HG03457 (cell line): ENCODE measurements at regions not wholly inside any gene's neighbourhood (a gene's known extent, or its start where the extent isn't known, plus 50 kb on each side); places are given as distances from the start of the nearest gene placed in this dataset.

Experiments
- ATAC-seq: cut with Tn5 transposase; IDR thresholded peaks from one replicate; pipeline ENCODE4 v1.9.1; 2021; ENCODE audit warnings: moderate number of reproducible peaks; ENCODE audit not compliant: unreplicated experiment

DNA sequence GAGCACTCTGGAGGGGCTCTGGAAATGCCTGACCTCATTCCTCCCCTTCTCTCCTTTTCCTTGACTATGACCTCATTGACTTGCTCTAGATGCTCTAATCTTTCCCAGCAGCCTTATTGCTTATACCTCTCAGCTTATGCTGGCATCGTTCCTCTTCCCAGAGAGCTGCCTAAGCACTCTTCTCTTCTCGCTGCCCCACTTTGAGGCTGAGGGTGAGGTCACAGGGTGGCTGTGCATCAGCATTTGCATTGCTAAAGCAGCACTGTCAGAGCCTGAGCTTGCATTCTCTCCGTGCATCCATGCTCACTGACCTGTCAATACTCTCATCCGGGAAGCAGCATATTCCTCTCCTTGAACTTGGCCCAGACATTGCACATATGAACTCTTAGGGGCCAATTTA, 96.4 kb upstream of the NTRK2 start:
- ATAC-seq, result no peak

DNA sequence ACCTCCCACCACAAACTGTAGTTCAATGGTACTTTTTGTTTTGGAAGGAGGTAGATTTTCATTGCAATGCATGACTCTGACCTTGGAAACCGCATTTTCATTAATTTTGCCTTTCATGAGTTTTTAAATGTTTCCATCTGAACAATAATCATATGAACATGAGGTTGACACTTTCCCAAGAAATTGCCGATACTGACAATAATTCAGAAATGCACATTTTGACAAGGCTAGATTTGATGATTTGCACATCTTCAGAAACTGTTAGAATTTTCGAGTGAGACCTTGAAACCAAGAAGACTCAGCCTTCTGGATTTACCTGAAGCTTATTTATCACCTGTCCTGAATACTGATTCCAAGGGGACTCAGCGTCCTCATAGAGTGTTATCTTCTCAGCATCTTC, 93.8 kb upstream of the NTRK2 start:
- ATAC-seq, result no peak

DNA sequence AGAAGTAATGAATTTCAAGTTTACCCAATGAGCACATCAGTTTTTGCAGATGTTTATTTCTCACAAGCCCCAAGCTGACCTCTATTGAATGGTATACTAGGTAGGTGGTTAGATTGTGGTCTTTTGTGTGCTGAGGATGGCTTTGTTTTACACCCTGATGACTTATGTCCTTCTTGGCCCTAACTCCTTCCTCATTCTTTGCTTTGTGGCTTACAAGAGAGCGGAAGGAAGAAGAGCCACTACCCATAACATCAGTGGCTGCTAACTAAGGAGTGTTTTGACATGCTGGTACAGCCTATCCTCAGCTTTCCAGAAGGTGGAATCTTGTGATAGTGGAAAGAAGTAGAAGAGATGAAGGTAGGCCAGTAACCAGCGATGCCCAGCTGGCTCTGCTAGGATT, 85.7 kb upstream of the NTRK2 start:
- ATAC-seq, result no peak

DNA sequence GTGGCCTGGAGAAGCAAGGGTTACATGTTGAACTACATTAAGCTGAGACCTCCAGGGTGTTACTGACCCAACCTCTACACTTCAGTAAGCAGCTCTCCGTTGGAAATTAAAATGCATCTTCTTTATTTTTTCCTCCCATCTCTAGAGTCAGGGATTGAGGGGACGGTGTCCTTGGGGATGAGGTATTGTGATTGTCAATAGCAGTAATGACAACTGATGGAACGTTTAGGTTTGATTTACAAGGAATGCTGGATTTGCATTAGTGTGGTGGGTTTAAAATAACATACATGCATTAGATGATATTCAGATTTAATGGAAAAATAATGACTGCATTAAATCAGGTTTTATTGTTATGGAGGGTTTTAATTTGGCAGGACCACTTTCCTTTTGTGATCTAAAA, 82.9 kb upstream of the NTRK2 start:
- no peak for ATAC-seq

DNA sequence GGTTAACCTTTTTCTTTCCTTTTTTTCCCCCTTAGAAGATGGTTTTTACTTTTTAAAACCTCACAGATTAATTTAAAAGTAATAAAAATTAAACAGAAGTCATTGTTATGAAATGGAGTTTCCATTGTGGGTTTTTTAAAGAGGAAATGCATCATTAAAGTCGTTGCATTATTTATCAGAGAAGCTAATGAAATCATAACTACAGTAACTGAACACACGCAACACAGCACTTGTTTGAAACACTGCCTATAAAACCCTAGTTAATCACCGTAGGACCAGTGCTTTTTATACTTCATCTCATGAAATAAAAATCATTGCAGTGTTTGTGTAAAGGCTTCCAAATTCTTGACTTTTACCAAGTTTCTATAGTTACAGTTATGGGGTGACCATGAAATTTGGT, 82.4 kb upstream of the NTRK2 start:
- ATAC-seq, result no peak

DNA sequence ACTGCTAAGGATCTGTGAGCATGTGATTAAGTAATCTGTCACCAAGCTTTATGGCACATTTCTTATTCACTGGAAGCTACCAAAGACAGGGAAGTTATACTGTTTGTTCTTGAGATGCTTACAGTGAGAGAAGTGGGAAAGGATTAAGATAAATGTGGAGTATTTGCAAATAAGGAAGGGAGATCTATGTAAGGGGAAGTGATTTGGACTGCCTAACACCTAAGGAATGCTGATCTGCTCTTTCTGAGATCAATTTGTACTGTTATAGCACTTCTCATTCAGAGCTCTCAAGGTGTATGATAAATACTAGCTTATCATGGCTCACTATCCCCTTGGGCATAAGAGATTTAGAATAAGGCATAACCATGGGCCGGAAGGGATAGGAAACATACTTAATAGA, 80.0 kb upstream of the NTRK2 start:
- no peak for ATAC-seq

DNA sequence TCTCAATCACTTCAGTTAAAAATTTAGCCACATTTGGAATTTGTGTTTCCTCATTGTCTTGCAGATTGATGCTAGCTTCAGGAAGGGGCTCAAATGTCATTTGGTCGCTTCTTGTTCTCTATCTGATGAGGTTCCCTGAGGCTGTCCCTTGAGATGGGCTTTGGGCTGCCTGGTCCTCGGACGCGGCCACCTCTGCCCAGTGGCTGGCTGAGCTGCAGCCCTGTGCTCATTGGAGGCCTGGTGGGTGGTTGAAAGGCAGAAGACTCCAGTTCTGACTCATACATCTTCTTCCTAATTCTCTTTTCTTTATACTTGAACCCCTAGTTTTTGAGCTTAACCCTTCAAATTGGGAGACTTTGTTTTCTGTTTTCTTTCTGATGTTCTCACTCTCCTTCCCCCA, 78.8 kb upstream of the NTRK2 start:
- ATAC-seq, result no peak

DNA sequence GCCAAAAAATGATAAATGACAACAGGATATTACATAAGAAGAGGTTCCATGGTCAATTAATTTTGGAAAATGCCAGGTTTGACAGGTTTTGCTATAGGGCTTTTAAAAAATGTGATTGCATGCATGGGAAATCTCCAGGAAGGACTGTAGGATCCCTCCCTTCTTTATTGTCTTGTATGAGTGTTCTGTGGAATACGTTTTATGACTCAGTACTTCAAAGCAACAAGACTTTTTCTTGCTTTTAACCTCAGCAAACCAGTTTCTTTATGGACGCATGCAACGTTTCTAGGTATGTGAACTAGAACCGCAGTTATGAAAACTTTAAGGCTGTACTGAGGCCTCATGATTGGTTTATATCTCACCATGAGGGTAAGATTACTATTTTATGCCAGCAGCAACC, 76.6 kb upstream of the NTRK2 start:
- ATAC-seq, result no peak

DNA sequence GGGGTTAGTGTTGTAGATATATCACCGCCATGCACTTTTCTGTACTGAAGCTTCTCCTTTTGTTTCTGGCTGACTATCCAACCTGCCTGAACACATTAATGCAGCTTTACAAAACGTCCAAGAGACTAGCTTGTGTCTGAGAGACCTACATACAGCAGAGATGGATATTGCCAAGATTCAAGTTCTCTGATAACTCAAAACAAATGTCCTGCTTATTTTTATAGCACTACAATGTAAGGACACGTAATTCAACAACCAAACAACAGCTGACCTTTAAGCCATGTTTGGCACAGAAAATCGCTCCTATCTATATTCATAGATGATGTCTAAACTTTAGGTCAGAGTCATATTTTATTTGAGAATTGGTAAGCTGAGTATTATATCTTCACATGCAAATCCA, 76.2 kb upstream of the NTRK2 start:
- ATAC-seq, result no peak

DNA sequence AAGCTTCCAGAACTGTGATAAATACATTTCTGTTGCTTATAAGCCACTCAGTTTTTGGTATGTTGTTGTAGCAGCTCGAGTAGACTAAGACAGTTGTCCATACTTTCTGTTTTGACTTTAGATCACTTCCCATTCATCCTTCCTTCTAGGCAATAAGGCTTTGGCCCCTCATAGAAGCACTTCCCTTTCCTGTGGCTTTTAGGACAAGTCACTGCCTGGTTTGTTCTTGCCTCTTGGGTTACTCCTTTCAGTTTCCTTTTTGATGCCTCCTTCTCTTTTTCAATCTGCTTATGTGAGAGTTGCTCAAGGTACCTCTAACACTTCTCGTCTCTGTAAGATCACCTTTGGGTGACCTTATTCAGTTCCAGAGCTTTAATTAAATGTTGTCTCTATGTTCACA, 72.4 kb upstream of the NTRK2 start:
- peak; percentile 82 for ATAC-seq

DNA sequence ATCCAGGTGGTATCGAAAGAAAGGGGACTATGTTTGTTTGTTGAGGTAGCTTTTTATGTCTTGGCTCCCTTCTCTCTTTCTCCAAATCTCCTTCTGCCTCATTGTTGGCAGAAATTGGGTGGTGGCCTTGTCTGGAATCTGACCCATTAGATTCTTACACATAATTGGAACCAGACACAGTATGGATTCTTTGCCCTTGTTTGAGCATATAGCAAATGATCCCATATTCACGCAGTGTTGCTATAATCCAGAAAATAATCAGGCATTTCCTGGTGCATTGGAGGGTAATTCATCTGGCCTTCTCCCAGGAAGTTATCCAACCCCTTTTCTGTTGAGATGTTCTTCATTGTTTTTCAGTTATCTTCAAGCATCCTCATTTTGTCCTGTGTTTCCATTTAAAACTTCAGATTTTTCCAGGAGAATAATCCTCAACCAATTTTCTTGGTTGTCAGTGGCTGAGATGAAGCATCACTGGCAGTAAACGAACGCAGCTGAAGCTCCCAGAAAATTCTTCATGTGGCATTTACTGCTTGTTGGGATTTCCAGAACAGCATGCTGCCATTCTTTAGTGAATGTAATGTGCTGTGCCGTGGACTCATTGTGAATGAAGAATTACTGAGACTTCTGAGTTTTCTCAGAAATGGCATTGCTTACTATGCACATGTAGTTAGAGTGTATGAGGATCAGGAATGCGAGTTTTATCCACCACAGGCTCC, 70.5 kb upstream of the NTRK2 start:
- no peak for ATAC-seq

DNA sequence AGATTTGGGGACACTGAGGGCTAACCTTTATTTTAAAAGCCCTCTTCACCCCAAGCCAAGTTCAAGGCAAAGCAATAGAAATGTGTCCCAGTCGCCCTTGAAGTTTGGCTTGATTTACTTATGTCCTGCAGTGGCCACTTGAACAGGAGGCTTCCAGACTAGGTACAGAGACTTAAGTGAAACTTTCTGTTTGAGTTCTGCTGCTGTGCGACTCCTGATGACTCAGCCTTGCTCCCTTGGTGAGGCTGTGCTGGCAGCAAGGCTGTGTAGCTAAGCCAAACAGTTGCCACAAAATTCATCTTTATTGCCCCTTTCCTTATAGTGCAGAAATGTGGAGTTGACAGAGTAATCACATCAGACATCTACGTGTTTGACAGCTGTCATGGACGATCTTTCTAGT, 68.8 kb upstream of the NTRK2 start:
- no peak for ATAC-seq

DNA sequence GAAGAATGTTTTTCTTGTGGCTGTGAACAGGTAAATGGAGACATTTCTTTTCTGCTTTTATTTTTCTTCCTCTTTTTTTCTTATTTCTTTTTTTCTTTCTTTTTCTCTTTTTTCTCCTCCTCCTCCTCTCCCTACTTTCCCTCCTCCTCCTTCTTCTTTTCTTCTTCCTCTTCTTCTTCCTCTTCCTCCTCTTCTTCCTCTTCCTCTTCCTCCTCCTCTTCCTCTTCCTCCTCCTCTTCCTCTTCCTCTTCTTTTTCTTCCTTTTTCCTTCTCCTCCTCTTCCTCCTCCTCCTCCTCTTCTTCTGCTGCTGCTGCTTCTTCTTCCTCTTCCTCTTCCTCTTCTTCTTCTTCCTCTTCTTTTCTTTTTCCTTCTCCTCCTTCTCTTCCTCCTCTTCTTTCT, 65.3 kb upstream of the NTRK2 start:
- no peak for ATAC-seq

DNA sequence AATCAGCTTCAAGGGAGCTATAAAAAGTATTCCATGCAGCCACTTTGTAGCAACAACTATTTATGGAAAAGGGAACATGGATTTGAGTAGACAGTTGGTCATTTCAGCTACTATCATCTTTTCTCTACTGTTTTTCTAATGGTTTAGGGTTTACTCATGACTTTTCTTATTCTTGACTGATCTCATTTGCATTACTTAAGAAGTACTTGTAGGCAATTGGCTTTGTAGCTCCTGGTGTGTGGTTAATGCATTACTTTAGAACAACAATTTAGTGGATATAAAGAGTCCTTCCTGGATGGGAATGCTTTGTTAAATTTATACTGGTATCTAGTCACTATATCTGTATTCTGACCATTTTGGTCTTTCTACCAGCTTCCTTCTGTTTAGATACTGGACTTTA, 59.8 kb upstream of the NTRK2 start:
- no peak for ATAC-seq

DNA sequence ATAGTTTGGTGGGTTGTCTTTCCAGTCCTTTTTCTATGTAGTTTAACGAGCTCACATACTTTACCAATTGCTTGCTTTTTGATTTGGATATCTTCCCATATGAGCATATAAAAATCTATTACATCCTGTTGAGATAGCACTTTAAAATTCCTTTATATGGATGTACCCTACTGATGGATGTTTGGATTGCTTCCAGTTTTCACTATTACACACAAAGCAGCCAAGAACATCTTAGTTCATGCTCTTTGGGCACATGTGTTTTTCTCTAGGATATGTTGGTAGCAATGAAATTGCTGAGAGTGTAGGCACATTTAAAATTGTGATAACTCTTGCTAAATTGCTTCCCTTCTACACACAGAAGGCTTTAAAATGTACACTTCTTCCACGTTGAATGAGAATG, 56.1 kb upstream of the NTRK2 start:
- no peak for ATAC-seq

DNA sequence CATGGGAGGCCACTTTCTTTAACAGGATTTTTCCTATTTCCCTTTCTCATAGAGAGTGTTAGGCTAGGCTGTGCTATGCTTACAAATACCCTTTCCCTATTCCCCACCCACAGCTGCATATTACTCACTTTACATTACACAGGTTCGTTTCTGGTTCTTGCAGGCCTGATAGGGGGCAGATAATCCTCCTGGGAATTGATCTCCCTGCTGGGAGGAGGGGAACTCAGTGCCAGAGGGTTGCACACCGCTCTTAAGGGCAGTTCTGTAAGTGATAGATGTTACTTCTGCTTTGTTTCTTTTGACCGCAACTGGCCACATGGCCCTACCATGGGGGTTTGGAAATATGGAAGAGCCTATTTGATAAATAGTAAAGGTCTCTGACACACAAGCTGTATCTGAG, 54.0 kb upstream of the NTRK2 start:
- no peak for ATAC-seq

DNA sequence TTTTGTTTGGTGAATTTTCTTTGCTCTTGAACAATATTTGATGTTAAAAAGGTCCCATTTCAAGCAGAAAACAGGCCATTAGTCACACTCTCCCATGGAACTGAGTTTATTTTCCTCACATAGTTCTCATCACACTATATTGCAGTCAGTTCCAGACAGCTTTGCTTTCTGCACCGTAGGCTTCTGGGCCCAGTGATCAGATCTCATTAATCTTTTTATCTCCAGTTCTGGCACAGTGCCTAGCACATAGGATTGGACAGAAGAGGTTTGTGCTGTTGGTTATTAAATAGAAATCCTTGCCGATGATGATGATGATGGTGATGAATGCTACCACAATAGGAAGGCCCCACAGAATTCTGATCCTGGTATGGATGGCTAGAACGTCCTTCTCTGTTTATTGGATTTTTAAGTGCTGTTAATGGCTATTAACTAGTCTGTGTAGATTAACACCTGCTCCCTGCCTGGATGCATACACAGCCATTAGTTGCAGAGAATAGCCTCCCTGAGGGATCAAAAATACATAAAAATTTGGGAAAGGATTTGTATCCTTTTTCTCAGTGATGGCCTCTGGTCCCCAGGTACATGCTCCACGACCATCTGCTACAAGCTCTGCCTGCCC, 52.0 kb upstream of the NTRK2 start:
- ATAC-seq, result no peak
